H9 (cell line): ENCODE measurements at regions not wholly inside any gene's neighbourhood (a gene's known extent, or its start where the extent isn't known, plus 50 kb on each side); places are given as distances from the start of the nearest gene placed in this dataset.

Experiments
- DNase-seq: peaks from one replicate; pipeline ENCODE4 v3.0.0-alpha.2; 2017
- H2AFZ ChIP-seq: one replicate; pipeline ENCODE4 v1.6.1; 2013; ENCODE audit warnings: mild to moderate bottlenecking, low read length, control low read depth, moderate library complexity
- H2AK5ac ChIP-seq: 2 replicates; pipeline ENCODE4 v1.6.1; 2013; ENCODE audit warnings: low read length, control low read depth, mixed read lengths; ENCODE audit not compliant: insufficient read length
- H2BK120ac ChIP-seq: one replicate; pipeline ENCODE4 v1.6.1; 2013; ENCODE audit warnings: low read depth, mild to moderate bottlenecking, low read length, control low read depth, inconsistent platforms; ENCODE audit not compliant: poor library complexity, severe bottlenecking
- H2BK12ac ChIP-seq: 2 replicates; pipeline ENCODE4 v1.6.1; 2013; ENCODE audit warnings: low read length, control low read depth, mixed read lengths, low read depth; ENCODE audit not compliant: insufficient read length
- H2BK15ac ChIP-seq: 2 replicates; pipeline ENCODE4 v1.6.1; 2013; ENCODE audit warnings: low read depth, low read length, control low read depth
- H2BK20ac ChIP-seq: one replicate; pipeline ENCODE4 v1.6.1; 2013; ENCODE audit warnings: low read depth, mild to moderate bottlenecking, low read length, control low read depth, inconsistent platforms; ENCODE audit not compliant: poor library complexity, severe bottlenecking
- H2BK5ac ChIP-seq: 2 replicates; pipeline ENCODE4 v1.6.1; 2013; ENCODE audit warnings: low read length, control low read depth, mixed read lengths; ENCODE audit not compliant: insufficient read length
- H3K14ac ChIP-seq: 2 replicates; pipeline ENCODE4 v1.6.1; 2013; ENCODE audit warnings: low read length, control low read depth; ENCODE audit not compliant: insufficient read depth
- H3K18ac ChIP-seq: 2 replicates; pipeline ENCODE4 v1.6.1; 2013; ENCODE audit warnings: low read depth, mild to moderate bottlenecking, mixed read lengths, low read length, control low read depth; ENCODE audit not compliant: insufficient read length
- H3K23ac ChIP-seq: 2 replicates; pipeline ENCODE4 v1.6.1; 2013; ENCODE audit warnings: low read length, control low read depth, mixed read lengths, low read depth; ENCODE audit not compliant: insufficient read length
- H3K23me2 ChIP-seq: 2 replicates; pipeline ENCODE4 v1.6.1; 2013; ENCODE audit warnings: low read depth, mild to moderate bottlenecking, mixed read lengths, low read length, control low read depth; ENCODE audit not compliant: insufficient read length, poor library complexity, severe bottlenecking
- H3K27ac ChIP-seq: 2 replicates; pipeline ENCODE4 v1.5.1; 2013; ENCODE audit warnings: low read length, control low read depth, mixed read lengths, low read depth; ENCODE audit not compliant: insufficient read length
- H3K27me3 ChIP-seq: 2 replicates; pipeline ENCODE4 v1.6.1; 2013; ENCODE audit warnings: low read length, control low read depth, inconsistent platforms; ENCODE audit not compliant: insufficient read depth
- H3K4ac ChIP-seq: 2 replicates; pipeline ENCODE4 v1.6.1; 2013; ENCODE audit warnings: low read depth, mild to moderate bottlenecking, control low read depth, inconsistent platforms, low read length, moderate library complexity
- H3K4me1 ChIP-seq: 2 replicates; pipeline ENCODE4 v1.6.1; 2013; ENCODE audit warnings: low read length, control low read depth, inconsistent platforms; ENCODE audit not compliant: insufficient read depth
- H3K4me2 ChIP-seq: 2 replicates; pipeline ENCODE4 v1.6.1; 2013; ENCODE audit warnings: low read length, control low read depth, mixed read lengths; ENCODE audit not compliant: insufficient read length, insufficient read depth
- H3K56ac ChIP-seq: 2 replicates; pipeline ENCODE4 v1.6.1; 2013; ENCODE audit warnings: low read depth, mild to moderate bottlenecking, mixed read lengths, low read length, control low read depth; ENCODE audit not compliant: insufficient read length
- H3K79me1 ChIP-seq: 2 replicates; pipeline ENCODE4 v1.6.1; 2013; ENCODE audit warnings: low read depth, mild to moderate bottlenecking, moderate library complexity, low read length, control low read depth, inconsistent platforms; ENCODE audit not compliant: insufficient read depth, poor library complexity, severe bottlenecking
- H3K79me2 ChIP-seq: 2 replicates; pipeline ENCODE4 v1.6.1; 2013; ENCODE audit warnings: low read length, control low read depth, inconsistent platforms; ENCODE audit not compliant: insufficient read depth
- H3K9ac ChIP-seq: 2 replicates; pipeline ENCODE4 v1.6.1; 2013; ENCODE audit warnings: low read length, control low read depth, mixed read lengths; ENCODE audit not compliant: insufficient read length; ENCODE audit errors: extremely low read depth
- H3K9me3 ChIP-seq: one replicate; pipeline ENCODE4 v1.6.1; 2013; ENCODE audit warnings: low read depth, low read length, inconsistent platforms; ENCODE audit not compliant: control insufficient read depth
- H3T11ph ChIP-seq: one replicate; pipeline ENCODE4 v1.6.1; 2013; ENCODE audit warnings: mild to moderate bottlenecking, low read length, control low read depth, inconsistent platforms
- H4K20me1 ChIP-seq: one replicate; pipeline ENCODE4 v1.6.1; 2013; ENCODE audit not compliant: control insufficient read depth, insufficient read length, insufficient read depth
- H4K5ac ChIP-seq: 2 replicates; pipeline ENCODE4 v1.6.1; 2013; ENCODE audit warnings: low read depth, mild to moderate bottlenecking, mixed read lengths, low read length, control low read depth; ENCODE audit not compliant: insufficient read length
- H4K8ac ChIP-seq: replicated peaks from 2 replicates; pipeline ENCODE4 v1.6.1; 2013; ENCODE audit warnings: low read length, control low read depth, mixed read lengths, low read depth; ENCODE audit not compliant: insufficient read length
- H4K91ac ChIP-seq: 2 replicates; pipeline ENCODE4 v1.6.1; 2013; ENCODE audit warnings: low read depth, mild to moderate bottlenecking, moderate library complexity, mixed read lengths, low read length, control low read depth; ENCODE audit not compliant: insufficient read length
- H3K27ac Mint-ChIP-seq, 3 experiments: 2 replicates in 2 of 3; 3 replicates in 1 of 3; pipeline ENCODE4 v1.8.0; 2020 to 2021; ENCODE audit warnings: mixed read lengths in 3 of 3, mild to moderate bottlenecking in 1 of 3, moderate library complexity in 1 of 3
- H3K27me3 Mint-ChIP-seq: 2 replicates; pipeline ENCODE4 v1.8.0; 2021; ENCODE audit warnings: low read depth, mild to moderate bottlenecking, moderate library complexity, mixed read lengths
- H3K36me3 Mint-ChIP-seq, 3 experiments: 2 replicates in 2 of 3; 3 replicates in 1 of 3; pipeline ENCODE4 v1.8.0; 2020 to 2021; ENCODE audit warnings: low read depth in 3 of 3, mixed read lengths in 3 of 3; ENCODE audit not compliant: insufficient read depth in 1 of 3
- H3K4me1 Mint-ChIP-seq, 2 experiments: 2 replicates each; pipeline ENCODE4 v1.8.0; 2020; ENCODE audit warnings: mixed read lengths in 2 of 2
- H3K4me3 Mint-ChIP-seq, 2 experiments: 2 replicates in 1 of 2; 3 replicates in 1 of 2; pipeline ENCODE4 v1.8.0; 2020 to 2021; ENCODE audit warnings: mild to moderate bottlenecking in 2 of 2, mixed read lengths in 2 of 2, moderate library complexity in 1 of 2
- H3K9me3 Mint-ChIP-seq, 2 experiments: 2 replicates in 1 of 2; 3 replicates in 1 of 2; pipeline ENCODE4 v1.8.0; 2020; ENCODE audit warnings: mild to moderate bottlenecking in 2 of 2, mixed read lengths in 2 of 2, moderate library complexity in 1 of 2
- WGBS: extraction: QIAGEN DNeasy Blood & Tissue Kit; methylation state at CpG from one replicate; pipeline ENCODE4 v1.1.7; 2013; ENCODE audit warnings: missing lambda C conversion rate, low lambda C conversion rate, mixed read lengths; ENCODE audit not compliant: insufficient read length; ENCODE audit errors: extremely low coverage; 5-methylcytosine and 5-hydroxymethylcytosine counted together
- TF ChIP-seq, protein P1 (sequence below): fragments of 200-600 bp; sonication (generic); conservative IDR thresholded peaks from 3 replicates; pipeline ENCODE4 v1.8.0; 2021; ENCODE audit warnings: antibody characterized with exemption, mild to moderate bottlenecking

DNA sequence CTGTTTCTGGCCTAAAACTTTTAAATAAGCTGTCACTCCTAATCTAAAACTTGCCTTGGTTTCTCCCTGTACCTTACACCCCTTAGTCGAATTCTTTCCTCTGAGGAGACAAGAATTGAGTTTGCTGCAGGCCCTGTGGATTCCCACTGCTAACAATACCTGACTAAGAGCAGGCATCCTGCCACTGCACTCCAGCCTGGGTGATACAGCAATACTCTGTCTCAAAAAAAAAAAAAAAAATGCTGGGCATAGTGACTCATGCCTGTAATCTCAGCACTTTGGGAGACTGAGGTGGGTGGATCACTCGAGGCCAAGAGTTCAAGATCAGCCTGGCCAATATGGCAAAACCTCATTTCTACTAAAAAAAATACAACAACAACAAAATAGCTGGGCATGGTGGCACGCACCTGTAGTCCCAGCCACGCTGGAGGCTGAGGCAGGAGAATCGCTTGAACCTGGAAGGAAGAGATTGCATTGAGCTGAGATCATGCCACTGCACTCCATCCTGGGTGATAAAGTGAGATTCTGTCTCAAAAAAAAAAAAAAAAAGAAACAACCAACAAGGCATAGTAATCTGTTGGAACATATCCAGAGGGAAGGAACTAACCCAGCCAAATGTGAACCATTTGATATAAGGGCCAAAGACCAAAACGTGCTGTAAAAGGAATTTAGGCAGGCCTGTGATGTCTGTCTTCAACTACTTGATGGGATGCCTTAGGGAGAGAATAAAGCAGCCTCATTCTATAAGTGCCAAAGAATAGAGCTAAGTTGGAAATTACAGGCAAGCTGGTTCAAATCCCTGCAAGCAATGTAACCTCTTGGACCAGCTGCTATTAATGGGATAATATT lies 732.7 kb upstream of the AUTS2 start:
- no peaks in the 10 kb centered on the region for H3K23me2 ChIP-seq
- no peak overlapping the region for H3K23ac ChIP-seq
- TF ChIP-seq, protein P1, sequence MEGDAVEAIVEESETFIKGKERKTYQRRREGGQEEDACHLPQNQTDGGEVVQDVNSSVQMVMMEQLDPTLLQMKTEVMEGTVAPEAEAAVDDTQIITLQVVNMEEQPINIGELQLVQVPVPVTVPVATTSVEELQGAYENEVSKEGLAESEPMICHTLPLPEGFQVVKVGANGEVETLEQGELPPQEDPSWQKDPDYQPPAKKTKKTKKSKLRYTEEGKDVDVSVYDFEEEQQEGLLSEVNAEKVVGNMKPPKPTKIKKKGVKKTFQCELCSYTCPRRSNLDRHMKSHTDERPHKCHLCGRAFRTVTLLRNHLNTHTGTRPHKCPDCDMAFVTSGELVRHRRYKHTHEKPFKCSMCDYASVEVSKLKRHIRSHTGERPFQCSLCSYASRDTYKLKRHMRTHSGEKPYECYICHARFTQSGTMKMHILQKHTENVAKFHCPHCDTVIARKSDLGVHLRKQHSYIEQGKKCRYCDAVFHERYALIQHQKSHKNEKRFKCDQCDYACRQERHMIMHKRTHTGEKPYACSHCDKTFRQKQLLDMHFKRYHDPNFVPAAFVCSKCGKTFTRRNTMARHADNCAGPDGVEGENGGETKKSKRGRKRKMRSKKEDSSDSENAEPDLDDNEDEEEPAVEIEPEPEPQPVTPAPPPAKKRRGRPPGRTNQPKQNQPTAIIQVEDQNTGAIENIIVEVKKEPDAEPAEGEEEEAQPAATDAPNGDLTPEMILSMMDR, result no peak
- Mint-ChIP-seq H3K36me3 (peaks cover 0 to 4% (median 0%) of the 10 kb centered on the region in 3 experiments; a peak in 2 of 7 replicates), H3K27ac (peak overlapping the region in 2 of 3 experiments; percentile 14 to 90; a peak in 3 of 7 replicates), H3K4me1 (peaks cover 24 to 26% of the 10 kb centered on the region in 2 experiments), H3K4me3 (no peak overlapping the region), H3K27me3 (peaks cover 5% of the 10 kb centered on the region; the same call in 1 of the 2 replicates), H3K9me3 (peaks cover 3 to 5% of the 10 kb centered on the region in 2 experiments; a peak in 4 of 5 replicates)
- H3K4me1 ChIP-seq, result peaks cover 3% of the 10 kb centered on the region; the same call in 1 of the 2 replicates
- no peak overlapping the region for H2BK12ac ChIP-seq
- H3T11ph ChIP-seq, result no peak overlapping the region
- H4K20me1 ChIP-seq, result no peaks in the 10 kb centered on the region
- no CpG with 5 or more reads among the region's 6 CpGs for WGBS
- DNase-seq, result no peak
- H3K9ac ChIP-seq, result no peak overlapping the region
- peak overlapping the region; percentile 11 for H3K18ac ChIP-seq
- H3K4me2 ChIP-seq, result no peak overlapping the region
- H3K9me3 ChIP-seq, result no peaks in the 10 kb centered on the region
- no peak overlapping the region for H3K4ac ChIP-seq
- H3K27ac ChIP-seq, result no peak overlapping the region
- no peak overlapping the region for H2BK15ac ChIP-seq
- H4K91ac ChIP-seq, result no peak overlapping the region
- no peak overlapping the region for H4K8ac ChIP-seq
- no peak overlapping the region for H2BK120ac ChIP-seq
- H4K5ac ChIP-seq, result no peak overlapping the region
- H3K79me2 ChIP-seq, result no peaks in the 10 kb centered on the region
- no peak overlapping the region for H3K56ac ChIP-seq
- H2AK5ac ChIP-seq, result no peak overlapping the region
- H3K79me1 ChIP-seq, result no peaks in the 10 kb centered on the region
- no peaks in the 10 kb centered on the region for H3K27me3 ChIP-seq
- H2BK20ac ChIP-seq, result no peak overlapping the region
- H2AFZ ChIP-seq, result no peak overlapping the region
- H2BK5ac ChIP-seq, result no peak overlapping the region
- H3K14ac ChIP-seq, result no peak overlapping the region
